T-helper 2 cell treated with Interferon-gamma antibody and Interleukin-4, amounts not matched to agents 5 μg/mL and 100 μg/mL, for 36 hours (primary cell): ENCODE measurements at regions not wholly inside any gene's neighbourhood (a gene's known extent, or its start where the extent isn't known, plus 50 kb on each side); places are given as distances from the start of the nearest gene placed in this dataset.

Experiments
- DNase-seq: peaks from one replicate; pipeline ENCODE4 v3.0.0; 2021; ENCODE audit warnings: low spot score
- H3K27ac Mint-ChIP-seq: one replicate; pipeline ENCODE4 v1.8.0; 2021; ENCODE audit warnings: mild to moderate bottlenecking, mixed read lengths
- H3K27me3 Mint-ChIP-seq: one replicate; pipeline ENCODE4 v1.8.0; 2021; ENCODE audit warnings: low read depth, mixed read lengths
- H3K36me3 Mint-ChIP-seq: one replicate; pipeline ENCODE4 v1.8.0; 2021; ENCODE audit warnings: low read depth, mixed read lengths
- H3K4me1 Mint-ChIP-seq: one replicate; pipeline ENCODE4 v1.8.0; 2021; ENCODE audit warnings: low read depth, mixed read lengths
- H3K4me3 Mint-ChIP-seq: one replicate; pipeline ENCODE4 v1.8.0; 2022; ENCODE audit warnings: mild to moderate bottlenecking, moderate library complexity, mixed read lengths
- H3K9me3 Mint-ChIP-seq: one replicate; pipeline ENCODE4 v1.8.0; 2021; ENCODE audit warnings: mixed read lengths

- Mint-ChIP-seq H3K4me3 (no peak overlapping the region), H3K36me3 (no peaks in the 10 kb centered on the region), H3K4me1 (no peaks in the 10 kb centered on the region), H3K27me3 (no peaks in the 10 kb centered on the region), H3K27ac (no peak overlapping the region), H3K9me3 (peaks cover 4% of the 10 kb centered on the region)
- DNase-seq: no peak
These were observed 607.9 kb upstream of the CDH5 start for GRCh38 chr16:65758620-65759019.

GRCh38 chr16:65757064-65757463 lies 609.4 kb upstream of the CDH5 start:
- no peak overlapping the region for H3K27ac Mint-ChIP-seq
- H3K27me3 Mint-ChIP-seq: no peaks in the 10 kb centered on the region
- no peaks in the 10 kb centered on the region for H3K36me3 Mint-ChIP-seq
- no peaks in the 10 kb centered on the region for H3K4me1 Mint-ChIP-seq
- H3K9me3 Mint-ChIP-seq: peaks cover 5% of the 10 kb centered on the region
- H3K4me3 Mint-ChIP-seq: no peak overlapping the region
- no peak for DNase-seq

GRCh38 chr16:65756163-65756562 lies 610.3 kb upstream of the CDH5 start:
- Mint-ChIP-seq H3K36me3 (no peaks in the 10 kb centered on the region), H3K27ac (no peak overlapping the region), H3K4me1 (no peaks in the 10 kb centered on the region), H3K4me3 (no peak overlapping the region), H3K27me3 (no peaks in the 10 kb centered on the region), H3K9me3 (peaks cover 5% of the 10 kb centered on the region)
- DNase-seq: no peak

- H3K27ac Mint-ChIP-seq: no peak overlapping the region
- H3K9me3 Mint-ChIP-seq: peaks cover 5% of the 10 kb centered on the region
- H3K4me1 Mint-ChIP-seq: no peaks in the 10 kb centered on the region
- DNase-seq: no peak
- H3K27me3 Mint-ChIP-seq: no peaks in the 10 kb centered on the region
- H3K4me3 Mint-ChIP-seq: no peak overlapping the region
- H3K36me3 Mint-ChIP-seq: no peaks in the 10 kb centered on the region
These were observed 611.4 kb upstream of the CDH5 start for GRCh38 chr16:65754820-65755691.

GRCh38 chr16:65752522-65752844 lies 614.0 kb upstream of the CDH5 start:
- H3K4me1 Mint-ChIP-seq: no peaks in the 10 kb centered on the region
- no peak overlapping the region for H3K27ac Mint-ChIP-seq
- no peak for DNase-seq
- no peaks in the 10 kb centered on the region for H3K36me3 Mint-ChIP-seq
- no peaks in the 10 kb centered on the region for H3K27me3 Mint-ChIP-seq
- no peak overlapping the region for H3K4me3 Mint-ChIP-seq
- H3K9me3 Mint-ChIP-seq: peaks cover 5% of the 10 kb centered on the region

- Mint-ChIP-seq H3K27me3 (no peaks in the 10 kb centered on the region), H3K36me3 (no peaks in the 10 kb centered on the region), H3K4me1 (no peaks in the 10 kb centered on the region), H3K27ac (no peak overlapping the region), H3K4me3 (no peak overlapping the region), H3K9me3 (peaks cover 5% of the 10 kb centered on the region)
- DNase-seq: no peak
These were observed 614.6 kb upstream of the CDH5 start for GRCh38 chr16:65751622-65752521.

- no peaks in the 10 kb centered on the region for H3K27me3 Mint-ChIP-seq
- no peak for DNase-seq
- no peak overlapping the region for H3K27ac Mint-ChIP-seq
- no peaks in the 10 kb centered on the region for H3K4me1 Mint-ChIP-seq
- peaks cover 5% of the 10 kb centered on the region for H3K9me3 Mint-ChIP-seq
- H3K4me3 Mint-ChIP-seq: no peak overlapping the region
- no peaks in the 10 kb centered on the region for H3K36me3 Mint-ChIP-seq
These were observed 617.0 kb upstream of the CDH5 start for GRCh38 chr16:65749506-65749905.

GRCh38 chr16:65746941-65747340 lies 619.5 kb upstream of the CDH5 start:
- Mint-ChIP-seq H3K27me3 (no peaks in the 10 kb centered on the region), H3K36me3 (no peaks in the 10 kb centered on the region), H3K4me1 (no peaks in the 10 kb centered on the region), H3K4me3 (no peak overlapping the region), H3K27ac (no peak overlapping the region), H3K9me3 (no peaks in the 10 kb centered on the region)
- DNase-seq: no peak

- Mint-ChIP-seq H3K27me3 (no peaks in the 10 kb centered on the region), H3K9me3 (no peaks in the 10 kb centered on the region), H3K4me3 (no peak overlapping the region), H3K4me1 (no peaks in the 10 kb centered on the region), H3K27ac (no peak overlapping the region), H3K36me3 (no peaks in the 10 kb centered on the region)
- DNase-seq: no peak
These were observed 621.2 kb upstream of the CDH5 start for GRCh38 chr16:65745201-65745708.

GRCh38 chr16:65744401-65744800 lies 622.1 kb upstream of the CDH5 start:
- no peak for DNase-seq
- Mint-ChIP-seq H3K27ac (no peak overlapping the region), H3K9me3 (no peaks in the 10 kb centered on the region), H3K4me3 (no peak overlapping the region), H3K27me3 (no peaks in the 10 kb centered on the region), H3K4me1 (no peaks in the 10 kb centered on the region), H3K36me3 (no peaks in the 10 kb centered on the region)

- H3K4me1 Mint-ChIP-seq: no peaks in the 10 kb centered on the region
- no peaks in the 10 kb centered on the region for H3K9me3 Mint-ChIP-seq
- no peaks in the 10 kb centered on the region for H3K27me3 Mint-ChIP-seq
- DNase-seq: no peak
- H3K4me3 Mint-ChIP-seq: no peak overlapping the region
- H3K27ac Mint-ChIP-seq: no peak overlapping the region
- H3K36me3 Mint-ChIP-seq: no peaks in the 10 kb centered on the region
These were observed 621.7 kb upstream of the CDH11 start for GRCh38 chr16:65743558-65743957.

- Mint-ChIP-seq H3K4me1 (no peaks in the 10 kb centered on the region), H3K4me3 (no peak overlapping the region), H3K36me3 (no peaks in the 10 kb centered on the region), H3K27me3 (no peaks in the 10 kb centered on the region), H3K27ac (no peak overlapping the region), H3K9me3 (peaks cover 3% of the 10 kb centered on the region)
- no peak for DNase-seq
These were observed 618.8 kb upstream of the CDH11 start for GRCh38 chr16:65740711-65741110.

GRCh38 chr16:65739518-65739917 lies 617.7 kb upstream of the CDH11 start:
- no peak overlapping the region for H3K27ac Mint-ChIP-seq
- no peak for DNase-seq
- H3K4me1 Mint-ChIP-seq: no peaks in the 10 kb centered on the region
- peaks cover 3% of the 10 kb centered on the region for H3K9me3 Mint-ChIP-seq
- no peaks in the 10 kb centered on the region for H3K27me3 Mint-ChIP-seq
- no peaks in the 10 kb centered on the region for H3K36me3 Mint-ChIP-seq
- H3K4me3 Mint-ChIP-seq: no peak overlapping the region

GRCh38 chr16:65737831-65738230 lies 616.0 kb upstream of the CDH11 start:
- H3K4me1 Mint-ChIP-seq: no peaks in the 10 kb centered on the region
- H3K9me3 Mint-ChIP-seq: peaks cover 3% of the 10 kb centered on the region
- no peaks in the 10 kb centered on the region for H3K36me3 Mint-ChIP-seq
- H3K27ac Mint-ChIP-seq: no peak overlapping the region
- no peak for DNase-seq
- H3K27me3 Mint-ChIP-seq: no peaks in the 10 kb centered on the region
- H3K4me3 Mint-ChIP-seq: no peak overlapping the region
